Amniotic epithelial cell (primary cell): ENCODE measurements at regions not wholly inside any gene's neighbourhood (a gene's known extent, or its start where the extent isn't known, plus 50 kb on each side); places are given as distances from the start of the nearest gene placed in this dataset.

Experiments
- DNase-seq: peaks from one replicate; pipeline ENCODE4 v3.0.0-alpha.2; 2010; ENCODE audit warnings: low read depth

DNA sequence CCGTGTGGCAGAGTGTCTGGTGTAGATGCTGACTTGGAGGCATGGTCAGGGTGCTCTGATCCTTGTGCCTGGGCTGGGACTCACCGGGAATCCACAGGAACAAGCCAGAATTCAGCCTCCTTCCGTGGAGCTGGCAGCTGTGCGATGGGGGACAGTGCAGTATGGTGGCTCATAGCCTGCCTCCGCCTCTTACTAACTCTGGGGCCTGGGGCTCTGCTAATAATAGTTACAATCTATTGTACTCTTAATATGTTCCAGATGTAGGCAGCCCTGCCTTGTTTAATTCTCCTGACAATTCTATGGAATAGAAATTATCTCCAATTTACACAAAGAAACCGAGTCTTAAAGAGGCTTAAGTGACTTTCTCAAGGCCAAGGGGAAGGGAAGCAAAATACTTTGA lies 77.6 kb downstream of the PCDH1 start:
- no peak for DNase-seq

DNA sequence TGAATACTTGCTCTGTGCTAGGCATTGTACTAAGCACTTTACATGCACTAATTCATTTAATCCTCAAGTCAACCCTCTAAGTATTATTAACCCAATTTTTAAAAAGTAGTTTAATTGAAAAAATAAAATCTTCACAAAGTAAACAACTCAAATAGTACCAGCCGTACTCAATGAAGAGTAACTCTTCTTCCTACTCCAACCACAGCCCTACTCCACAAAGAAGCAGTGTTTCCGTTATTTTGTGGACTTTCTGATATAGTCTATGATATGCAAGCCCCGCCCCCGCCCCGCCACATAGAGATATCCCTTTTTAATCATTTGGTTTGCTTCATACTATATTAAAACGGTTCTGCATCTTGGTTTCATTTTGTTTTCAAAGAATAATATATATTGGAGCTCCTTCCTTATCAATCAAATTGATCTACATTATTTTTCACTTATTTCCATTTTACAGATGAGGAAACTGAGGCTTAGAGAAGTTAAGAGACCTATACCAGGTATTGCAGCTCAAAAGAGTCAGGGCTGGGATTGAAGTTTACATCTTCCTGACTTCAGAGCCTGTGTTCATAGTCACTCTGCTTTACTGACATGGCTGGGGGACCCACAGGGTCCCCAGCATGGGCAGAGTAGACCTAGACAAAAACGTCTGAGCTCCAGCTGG lies 78.6 kb downstream of the PCDH1 start:
- no peak for DNase-seq

DNA sequence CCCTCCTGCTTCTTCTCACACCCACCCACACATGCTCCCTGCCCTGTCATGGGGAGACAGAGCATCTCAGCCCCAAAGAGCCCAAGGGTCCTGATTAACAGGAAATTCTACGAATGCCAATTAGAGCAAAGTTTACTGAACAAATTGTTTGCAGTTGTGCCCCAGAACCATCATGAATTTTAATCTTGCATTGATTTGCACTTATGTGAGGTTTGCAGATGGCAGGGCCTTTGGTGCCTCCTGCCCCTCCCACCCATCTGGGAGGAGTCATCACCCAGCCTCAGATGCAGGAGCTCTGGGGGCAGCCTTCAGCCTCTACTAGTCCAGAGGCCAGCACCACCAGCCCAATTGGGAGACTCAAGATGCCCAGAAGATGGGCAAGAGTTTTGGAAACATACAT lies 80.8 kb downstream of the PCDH1 start:
- no peak for DNase-seq

DNA sequence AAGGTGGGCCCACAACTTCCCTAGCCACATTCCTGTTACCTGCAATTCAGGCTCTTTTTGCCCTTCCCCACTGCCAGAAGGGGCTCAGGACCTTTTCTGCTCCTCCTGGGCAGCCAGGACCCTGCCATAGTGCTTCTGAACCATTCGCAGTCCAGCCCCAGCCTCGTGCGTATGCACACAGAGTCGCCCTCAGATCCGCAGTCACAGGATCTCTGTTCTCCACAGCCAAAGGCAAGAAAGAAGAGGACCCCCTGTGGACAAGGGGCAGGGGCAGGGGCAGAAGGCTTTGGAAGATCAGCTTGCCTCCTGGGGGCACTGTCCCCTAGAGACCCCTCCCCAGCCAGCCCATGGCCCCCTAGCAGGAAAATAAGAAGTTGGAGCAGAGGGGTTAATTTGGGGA lies 82.8 kb downstream of the PCDH1 start:
- no peak for DNase-seq

DNA sequence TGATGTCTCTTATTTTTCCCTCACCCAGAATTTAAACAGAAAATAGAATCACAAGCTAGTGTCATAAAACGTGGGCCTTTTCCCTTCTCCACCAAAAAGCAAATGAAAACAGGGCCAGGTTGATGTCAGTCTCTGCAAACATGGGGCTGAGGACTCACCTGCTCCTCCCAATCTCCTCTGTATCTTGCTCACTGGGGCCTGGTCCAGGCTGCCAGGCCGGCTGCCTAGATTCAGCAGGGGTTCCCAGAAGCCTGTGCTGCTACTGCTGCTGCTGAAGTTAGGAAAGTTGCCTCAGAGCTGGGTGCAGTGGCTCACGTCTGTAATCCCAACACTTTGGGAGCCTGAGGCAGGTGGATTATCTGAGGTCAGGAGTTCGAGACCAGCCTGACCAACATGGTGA lies 84.3 kb downstream of the PCDH1 start:
- DNase-seq = no peak

DNA sequence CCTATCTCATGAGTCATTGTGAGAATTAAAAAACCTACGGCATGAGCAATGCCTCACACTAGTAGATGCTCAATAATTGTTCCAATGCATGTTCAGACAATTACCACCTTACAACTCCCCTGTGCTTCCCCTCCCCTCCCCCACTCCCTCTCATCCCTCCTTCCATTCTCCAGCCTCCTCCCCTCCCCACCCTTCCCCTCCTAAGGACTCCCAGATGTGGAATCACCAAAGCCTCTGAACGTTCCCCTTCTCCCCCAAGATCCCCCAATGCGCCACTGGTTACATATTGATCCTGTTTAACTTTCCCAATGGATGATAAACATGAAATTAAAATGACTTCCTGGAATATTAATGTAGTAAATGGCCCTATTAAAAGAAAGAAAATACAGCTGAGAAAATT lies 84.8 kb downstream of the PCDH1 start:
- DNase-seq = no peak

DNA sequence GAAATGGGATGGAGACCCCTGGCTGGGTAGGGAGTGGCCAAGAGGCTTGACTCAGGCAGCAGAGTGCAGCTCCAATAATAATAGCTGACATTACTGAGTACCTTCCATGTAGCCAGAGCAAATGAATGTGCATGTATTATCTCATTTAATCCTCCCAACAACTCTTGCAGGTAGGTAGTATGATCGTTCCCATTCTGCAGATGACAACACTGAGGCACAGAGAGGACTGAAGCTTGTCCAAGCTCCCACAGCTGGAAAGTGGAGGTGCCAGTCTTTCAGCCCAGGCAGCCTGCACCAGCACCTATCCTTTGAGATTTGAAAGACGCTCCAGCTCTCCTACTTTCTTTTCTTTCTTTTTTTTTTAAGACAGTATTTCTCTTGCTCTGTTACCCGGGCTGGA lies 87.6 kb downstream of the PCDH1 start:
- DNase-seq = no peak

DNA sequence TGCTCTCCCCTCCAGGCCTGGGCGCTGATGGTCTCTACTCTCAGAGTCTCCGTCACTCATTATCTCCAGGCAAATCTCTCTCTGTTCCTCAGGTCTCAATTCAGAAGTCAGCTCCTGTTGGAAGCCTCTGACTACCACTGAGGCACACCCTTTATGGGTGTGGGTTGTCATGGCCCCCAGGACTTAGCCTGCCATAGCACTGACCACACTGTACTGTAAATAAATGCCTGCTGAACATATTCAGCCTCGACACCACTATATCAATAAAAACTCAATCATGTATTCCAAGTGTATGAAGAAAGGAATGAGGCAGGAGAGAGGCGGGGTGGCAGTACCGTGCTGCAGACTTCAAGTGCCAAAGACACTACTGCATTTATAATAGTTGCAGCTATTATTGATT lies 88.9 kb downstream of the PCDH1 start:
- no peak for DNase-seq

DNA sequence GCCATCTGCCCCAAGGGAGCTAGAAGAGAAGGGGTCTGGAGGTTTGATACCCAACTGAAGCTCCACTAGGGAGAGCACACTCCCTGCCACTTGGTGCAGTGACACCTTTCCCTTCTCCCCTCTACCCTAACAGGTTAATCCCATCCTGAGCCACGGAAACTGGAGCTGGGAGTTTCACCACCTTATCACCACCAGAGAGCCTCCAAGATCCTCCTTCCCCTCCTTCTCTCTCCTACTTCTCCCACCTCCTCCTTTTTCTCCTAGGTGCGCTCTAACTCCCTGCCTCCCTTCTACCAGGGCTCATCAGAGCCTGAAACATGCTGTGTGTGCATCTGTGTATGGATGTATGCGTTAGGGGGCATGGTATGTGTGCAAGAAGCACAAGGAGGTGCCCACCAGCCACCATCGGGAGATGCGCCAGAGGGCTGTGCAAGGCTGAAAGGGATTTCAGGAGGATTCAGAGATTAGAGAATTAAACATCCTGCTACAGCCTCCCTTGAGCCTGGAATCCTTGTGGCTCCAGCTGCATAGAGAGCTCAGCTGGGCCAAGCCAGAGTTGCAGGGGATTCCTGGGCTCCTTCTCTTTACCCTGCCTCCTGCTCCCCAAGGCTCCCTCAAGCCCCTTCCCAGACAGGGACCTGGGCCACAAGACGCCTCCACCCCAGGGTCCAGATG lies 89.8 kb downstream of the PCDH1 start:
- DNase-seq = no peak

DNA sequence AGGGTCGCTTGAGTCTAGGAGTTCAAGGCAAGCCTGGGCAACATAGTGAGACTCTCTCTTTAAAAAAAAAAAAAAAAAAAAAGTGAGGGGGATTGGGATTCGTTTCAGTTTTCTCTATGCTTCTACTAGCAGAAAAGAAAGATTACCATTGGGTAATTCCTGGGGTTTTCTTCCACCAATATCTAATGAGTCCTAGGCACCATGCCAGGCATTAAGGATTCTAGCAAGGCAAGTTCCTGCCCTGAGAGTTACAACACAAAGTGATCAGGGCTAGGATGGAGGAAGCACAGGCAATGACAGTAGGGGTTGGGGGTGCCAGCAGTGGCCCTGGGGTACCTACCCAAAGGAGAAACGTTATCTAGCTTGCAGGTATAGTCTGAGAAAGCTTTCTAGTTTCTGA lies 90.8 kb downstream of the PCDH1 start:
- DNase-seq = peak; percentile 16

DNA sequence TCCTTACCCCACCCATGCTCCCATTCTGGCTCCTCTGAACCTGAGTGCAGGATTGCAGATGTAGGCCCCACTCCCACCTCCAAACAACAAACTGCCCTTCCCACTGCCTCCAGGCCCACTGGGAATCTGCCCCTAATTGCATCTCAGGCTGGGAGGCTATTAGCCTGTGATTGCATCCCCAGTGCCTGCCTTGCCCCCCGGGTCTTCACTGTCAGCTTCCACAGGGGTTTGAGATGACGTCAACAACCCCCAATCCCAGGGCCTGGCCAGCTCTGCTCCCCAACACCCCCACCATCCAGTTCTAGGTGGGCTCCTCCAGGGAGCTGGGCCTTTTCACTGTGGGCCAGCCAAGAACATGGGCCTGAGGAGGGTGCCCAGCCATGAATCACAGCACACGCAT lies 91.5 kb downstream of the PCDH1 start:
- DNase-seq = no peak

DNA sequence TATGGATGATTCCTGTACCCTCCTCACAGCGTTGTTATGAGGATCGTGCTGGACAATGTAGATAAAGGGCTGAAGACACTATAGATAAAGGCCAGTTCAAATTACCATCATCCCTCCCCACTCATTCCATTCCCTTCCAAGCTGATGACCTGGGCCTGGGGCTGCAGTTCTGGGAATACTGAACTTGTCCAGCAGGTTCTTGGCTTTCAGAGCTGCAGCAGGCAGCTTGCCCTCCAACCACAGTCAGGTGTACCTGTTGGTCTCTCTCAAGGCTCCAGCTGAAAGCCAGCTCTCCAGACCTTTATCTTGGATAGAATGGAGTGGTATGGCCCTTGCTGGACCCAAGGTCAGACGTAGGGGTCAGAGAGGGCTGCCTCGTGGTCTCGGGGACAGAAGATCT lies 92.5 kb downstream of the PCDH1 start:
- DNase-seq = no peak

DNA sequence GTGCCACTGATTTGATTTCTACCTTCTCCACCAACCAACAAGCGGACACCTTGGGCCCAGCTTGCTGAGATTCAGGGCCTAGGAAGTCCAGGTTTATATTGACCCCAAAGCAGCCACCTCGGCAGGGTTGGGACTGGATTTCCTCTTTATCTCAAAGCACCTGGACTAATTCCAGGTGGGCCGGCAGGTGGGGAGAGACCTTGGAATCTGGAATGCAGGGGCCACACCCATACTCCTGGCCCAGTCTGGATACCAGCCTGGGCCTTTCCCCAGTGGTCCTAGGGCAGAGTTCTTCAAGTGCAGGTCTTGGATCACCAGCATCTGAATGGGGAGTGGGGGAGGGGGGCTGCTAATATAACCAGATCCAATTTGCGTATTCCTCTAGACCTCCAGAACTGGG lies 93.1 kb downstream of the PCDH1 start:
- DNase-seq = no peak

DNA sequence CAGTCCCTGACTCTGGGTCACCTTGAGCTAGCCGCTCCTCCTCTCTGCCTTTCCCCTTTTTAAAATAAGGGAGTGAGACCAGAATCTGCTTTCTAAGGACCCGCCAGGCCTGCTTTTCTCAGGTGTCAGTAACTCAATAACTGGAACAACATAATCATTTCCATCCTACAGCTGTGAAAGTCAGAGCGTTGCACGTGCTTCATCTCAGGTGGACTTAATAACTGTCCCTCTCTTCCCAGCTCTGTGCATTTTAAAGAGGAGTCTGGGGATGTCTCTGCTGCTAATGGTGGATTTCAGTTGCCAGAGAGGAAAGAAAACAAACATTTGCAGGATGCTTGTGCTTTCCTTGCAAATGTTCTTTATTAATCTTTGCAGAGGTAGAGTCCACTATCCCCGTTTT lies 93.7 kb downstream of the PCDH1 start:
- no peak for DNase-seq

DNA sequence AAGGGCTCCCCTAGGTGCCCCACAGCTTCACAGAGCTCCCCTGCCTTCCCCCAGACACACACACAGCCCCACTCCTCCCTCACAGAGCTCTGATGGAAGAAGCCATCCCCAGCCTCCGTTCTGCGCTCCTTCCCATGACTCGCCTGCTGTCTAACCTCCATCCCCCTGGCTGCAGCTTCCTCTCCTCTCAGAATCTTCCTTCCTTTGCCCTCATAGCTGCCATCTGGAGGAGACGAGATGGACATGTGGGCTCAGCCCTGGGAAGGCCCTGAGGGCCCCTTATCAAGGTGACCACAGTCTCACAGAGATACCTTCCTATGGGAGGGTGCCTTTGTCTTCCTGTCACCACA lies 94.3 kb downstream of the PCDH1 start:
- no peak for DNase-seq

DNA sequence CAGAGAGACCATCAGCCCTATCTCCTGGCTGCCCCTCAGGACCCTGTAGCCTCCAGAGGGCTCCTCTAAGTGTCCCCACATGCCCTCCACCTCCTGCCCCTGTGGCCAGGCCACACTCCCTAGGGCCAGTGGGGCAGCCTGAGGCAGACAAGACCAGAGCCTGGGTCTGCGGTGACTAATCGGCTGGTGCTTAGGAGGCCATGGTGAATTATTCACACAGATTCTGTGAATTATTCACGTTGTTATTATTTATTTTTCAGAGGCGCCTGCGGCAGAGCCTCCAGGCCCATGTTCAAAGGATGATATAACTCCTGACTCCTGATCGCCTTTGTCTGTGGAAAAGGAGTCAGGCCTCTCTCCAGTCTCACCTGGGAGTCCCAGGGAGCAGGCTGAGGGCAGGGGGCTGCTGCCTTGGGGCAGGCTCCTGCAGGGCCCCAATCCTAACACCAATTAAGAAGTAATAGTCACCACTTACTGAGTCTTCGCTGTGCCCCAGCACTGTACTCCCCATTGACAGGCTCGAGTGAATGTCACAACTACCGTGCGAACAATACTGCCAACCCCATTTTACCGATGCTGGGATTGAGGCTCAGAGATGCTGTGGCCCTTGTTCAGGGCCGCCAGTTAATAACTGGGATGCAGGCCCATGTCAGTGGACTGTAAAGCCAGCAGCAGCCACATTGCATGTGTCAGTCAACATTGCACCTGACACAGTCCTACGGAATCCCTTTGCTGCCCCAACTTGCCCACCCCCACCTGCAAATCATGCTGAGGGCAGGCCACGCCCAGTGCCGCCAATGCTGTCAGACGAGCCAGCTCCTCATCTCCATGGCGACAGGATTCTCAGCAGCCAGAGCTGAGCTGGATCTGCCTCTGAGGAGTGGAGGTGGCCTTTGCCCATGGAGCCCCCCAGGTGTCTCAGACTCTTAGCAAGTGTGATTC lies 94.9 kb downstream of the PCDH1 start:
- no peak for DNase-seq

DNA sequence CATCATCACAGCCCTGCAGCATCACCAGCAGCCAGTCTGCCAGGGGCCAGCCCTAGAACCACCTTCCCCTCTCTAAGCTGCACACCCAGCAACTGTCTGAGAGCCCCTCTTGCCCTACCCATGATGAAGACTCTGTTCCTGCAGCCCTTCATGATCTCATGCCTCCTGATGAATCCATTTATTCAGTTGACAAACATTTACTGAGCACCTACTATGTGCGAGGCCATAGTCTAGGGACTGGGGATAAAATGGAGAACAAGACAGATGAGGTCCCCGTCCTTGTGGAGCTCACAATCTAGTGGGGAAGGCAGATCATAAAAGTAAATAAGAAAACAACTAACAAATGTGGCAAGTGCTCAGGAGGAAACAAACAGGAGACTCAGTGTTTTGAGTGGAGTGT lies 96.3 kb downstream of the PCDH1 start:
- no peak for DNase-seq

DNA sequence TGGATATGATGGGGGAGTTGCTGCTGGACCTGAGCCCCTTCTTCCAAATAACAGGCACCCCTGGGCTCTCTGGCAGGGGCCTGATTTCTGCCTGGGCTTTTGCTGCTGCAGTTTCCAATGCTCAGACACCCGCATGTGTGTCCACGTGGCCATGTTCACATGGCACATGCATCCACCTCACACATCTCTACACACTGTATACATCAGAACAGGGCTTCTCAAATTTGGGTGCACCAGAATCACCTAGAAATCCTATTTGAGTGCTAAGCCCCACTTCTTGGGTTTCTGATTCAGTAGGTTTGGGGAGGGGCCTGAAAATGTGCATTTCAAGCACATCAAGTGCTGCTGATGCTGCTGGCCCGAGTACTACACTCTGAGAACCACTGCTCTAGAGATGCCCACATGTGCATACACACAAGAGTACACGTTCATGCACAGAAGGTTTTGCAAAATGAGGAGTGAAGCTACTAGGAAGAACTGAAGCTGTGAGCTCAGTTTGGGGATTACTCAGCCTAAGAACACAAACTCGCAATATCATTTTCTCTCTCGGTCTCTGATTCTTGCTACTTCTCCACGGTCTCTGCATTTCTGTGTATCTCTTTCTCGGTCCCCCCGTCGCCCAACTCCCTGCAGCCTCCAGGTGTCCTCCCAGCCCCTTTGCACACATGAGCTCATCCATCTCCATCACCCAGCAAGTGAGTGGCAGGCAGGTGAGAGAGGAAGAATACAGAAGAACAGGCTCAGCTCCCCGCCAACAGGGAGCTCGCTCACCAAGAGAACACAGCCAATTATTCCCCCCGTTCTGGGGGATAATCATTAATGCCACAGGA lies 97.0 kb downstream of the PCDH1 start:
- DNase-seq = no peak

DNA sequence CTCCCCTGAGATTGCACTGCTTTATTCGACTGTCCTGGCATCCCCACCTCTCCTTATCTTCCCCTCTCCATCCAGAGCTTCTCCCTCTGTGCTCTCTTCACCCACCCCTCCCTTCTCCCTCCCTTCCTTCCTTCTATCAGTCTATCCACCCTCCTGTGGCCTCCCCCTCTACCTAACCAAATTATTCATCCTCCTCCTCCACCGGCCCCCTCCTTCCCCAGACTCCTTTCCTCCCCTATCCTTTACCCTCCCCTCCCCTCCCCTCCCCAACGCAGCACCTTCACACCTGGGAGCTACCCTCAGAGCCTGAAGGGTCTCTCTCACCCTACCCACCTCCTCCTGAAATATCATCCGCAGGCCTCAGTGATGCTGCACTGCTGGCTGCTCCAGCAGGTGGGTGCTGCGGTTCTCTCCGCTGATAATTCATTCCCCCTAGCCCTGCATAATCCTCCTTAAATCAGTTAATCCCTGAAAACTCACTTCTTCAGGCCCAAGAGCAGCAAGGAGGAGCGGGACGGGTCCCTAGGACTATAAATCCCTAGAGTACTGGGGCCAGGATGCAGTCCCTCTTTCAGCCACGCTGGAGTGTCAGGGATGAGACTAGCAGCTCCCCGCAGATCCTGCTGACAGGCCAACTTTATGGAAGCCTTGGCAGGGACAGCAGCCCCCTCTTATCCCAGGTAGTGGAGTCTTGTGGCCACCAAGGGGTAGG lies 97.8 kb downstream of the PCDH1 start:
- DNase-seq = no peak

DNA sequence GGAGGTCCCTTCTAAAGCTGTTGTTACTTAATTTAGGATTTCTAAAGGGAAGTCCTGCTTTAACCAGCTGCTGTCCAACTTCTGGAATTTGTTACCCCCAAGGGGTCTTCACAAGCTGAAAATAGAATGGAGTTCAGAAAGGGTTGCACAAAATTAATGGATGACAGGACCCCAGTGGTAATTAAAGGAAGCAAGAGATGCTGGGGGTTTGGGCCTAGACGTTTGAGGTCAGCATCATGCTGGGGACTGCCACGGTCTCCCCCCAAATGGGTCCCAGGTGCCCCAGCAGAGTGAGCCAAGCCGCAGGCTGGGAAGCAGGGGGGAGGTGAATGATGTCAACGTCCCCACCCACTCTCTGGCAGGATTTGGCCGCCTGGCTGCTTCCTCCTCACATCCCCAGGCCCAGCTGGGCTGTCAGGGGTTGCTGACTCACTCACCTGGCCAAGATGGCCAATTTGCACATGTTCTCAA lies 97.5 kb upstream of the ARAP3 start:
- peak; percentile 23 for DNase-seq

DNA sequence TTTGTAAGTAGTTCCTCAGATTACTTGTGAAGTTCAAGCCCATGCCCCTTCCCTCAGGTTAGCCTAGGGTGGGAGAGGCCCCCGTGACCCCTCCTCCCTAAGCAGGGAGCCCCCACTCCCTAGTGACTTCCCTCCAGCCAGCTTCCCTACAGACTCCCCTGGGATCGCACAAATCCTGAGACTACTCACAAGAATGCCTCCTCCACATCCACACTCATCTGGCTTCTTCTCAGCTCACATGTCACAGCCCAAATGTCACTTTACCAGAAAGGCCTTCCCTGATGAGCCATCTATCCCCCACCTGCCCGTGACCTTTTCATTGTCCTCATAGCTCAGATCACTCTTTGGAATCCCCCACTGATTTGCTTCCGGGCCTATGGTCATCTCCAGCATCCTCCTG lies 96.7 kb upstream of the ARAP3 start:
- DNase-seq = peak; percentile 14

DNA sequence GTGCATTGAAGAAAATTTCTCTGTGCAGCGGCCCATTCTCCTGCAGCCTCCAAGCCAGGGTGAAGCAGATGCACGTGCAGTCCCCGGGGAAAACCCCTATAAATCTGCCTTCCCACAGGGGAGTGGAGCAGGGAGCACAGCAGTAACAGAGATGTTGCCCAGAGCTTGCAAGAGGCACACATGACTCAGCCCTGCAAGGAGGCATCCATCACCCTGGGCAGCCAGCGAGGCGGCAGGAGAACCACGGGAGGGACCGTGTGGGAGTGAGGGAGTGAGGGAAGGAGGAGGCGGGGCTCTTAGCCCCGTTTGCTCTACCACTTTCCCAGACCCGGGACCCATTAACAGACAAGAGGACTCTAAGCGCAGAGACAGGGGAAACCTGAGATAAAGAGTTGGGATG lies 96.2 kb upstream of the ARAP3 start:
- peak; percentile 98 for DNase-seq
